ENCODE measurements at regions not wholly inside any gene's neighbourhood (a gene's known extent, or its start where the extent isn't known, plus 50 kb on each side); places are given as distances from the start of the nearest gene placed in this dataset.

DNA sequence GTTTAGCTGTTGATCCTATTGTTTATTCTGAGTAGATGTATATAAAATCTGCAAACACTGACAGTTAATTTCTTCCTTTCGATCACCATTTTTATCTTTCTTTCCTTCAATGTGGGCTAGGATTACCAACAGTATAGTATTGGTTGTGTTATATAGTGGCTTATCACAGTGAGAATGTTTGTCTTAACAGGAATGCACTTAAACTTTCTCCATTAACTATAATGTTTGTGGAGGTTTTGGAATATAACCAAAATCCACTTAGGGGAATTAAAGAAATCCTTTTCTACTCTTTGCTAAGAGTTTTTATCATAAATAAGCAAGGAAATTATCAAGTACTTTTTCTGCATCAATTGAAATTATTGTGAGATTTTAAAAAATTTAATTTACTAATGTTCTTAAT is 244.6 kb downstream of the LACC1 start:
- ChIA-PET CTCF (ENCODE audit: partially characterized antibody) (interaction anchor here (0.8 kb wide), 1 partner anchor 72 kb away, joined by 3 read pairs; no protein-coding TSS in a partner anchor), POLR2A (ENCODE audit: partially characterized antibody) (interaction anchor here (2.2 kb wide), 1 partner anchor 17 kb away, joined by 7 read pairs; no protein-coding TSS in a partner anchor)
- no peak for FAIRE-seq
- WGBS, 2 experiments (ENCODE audit: extremely low coverage in 1 of 2, insufficient coverage in 1 of 2, insufficient read length in 1 of 2, insufficient replicate concordance in 2 of 2, low coverage in 1 of 2, low lambda C conversion rate in 2 of 2, missing lambda C conversion rate in 1 of 2), result 96% methylated on average over 1 of the region's 1 CpG; no CpG with 5 or more reads in 1 of the 2 experiments
- Histone ChIP-seq H3K9me3 (ENCODE audit: insufficient read depth in 2 of 2, low read depth in 1 of 2, low read length in 1 of 2) (peaks cover 7 to 9% of the 10 kb centered on the region in 2 experiments; a peak in 2 of 4 replicates), H4K5ac (ENCODE audit: insufficient read length, low read depth, low read length) (no peak overlapping the region), H3K23ac (ENCODE audit: insufficient read length) (no peak overlapping the region), H2BK12ac (ENCODE audit: low read depth, low read length) (no peak overlapping the region), H3K79me1 (ENCODE audit: low read depth, low read length) (no peaks in the 10 kb centered on the region), H3K56ac (replicated peaks; ENCODE audit: insufficient read length, low read depth, low read length) (no peak overlapping the region), H2BK5ac (ENCODE audit: low read depth, low read length) (no peak overlapping the region), H2AK5ac (ENCODE audit: low read depth, low read length) (no peak overlapping the region), H2BK15ac (ENCODE audit: low read length) (no peak overlapping the region), H2BK120ac (replicated peaks; ENCODE audit: low read depth, low read length) (no peak overlapping the region), H3K36me3 (ENCODE audit: control insufficient read depth in 2 of 4, insufficient read depth in 4 of 4, low read length in 3 of 4) (no peaks in the 10 kb centered on the region; a peak in 1 of 8 replicates), H3K4me2 (ENCODE audit: insufficient read depth in 1 of 2, low read depth in 2 of 2, low read length in 2 of 2) (no peak overlapping the region), H3K27me3 (replicated peaks in 1 of 4; ENCODE audit: control insufficient read depth in 3 of 4, extremely low read depth in 1 of 4, insufficient read depth in 3 of 4, low read length in 3 of 4) (no peaks in the 10 kb centered on the region), H3K79me2 (ENCODE audit: control insufficient read depth in 1 of 2, insufficient read depth in 2 of 2, low read length in 2 of 2) (no peaks in the 10 kb centered on the region), H4K91ac (replicated peaks; ENCODE audit: insufficient read length, low read length) (no peak overlapping the region), H3K4me1 (replicated peaks in 1 of 4; ENCODE audit: control insufficient read depth in 3 of 4, insufficient read depth in 4 of 4, low read length in 3 of 4) (no peaks in the 10 kb centered on the region), H3K4ac (replicated peaks; ENCODE audit: insufficient read length, low read depth, low read length) (no peak overlapping the region), H4K20me1 (replicated peaks in 1 of 2; ENCODE audit: control insufficient read depth in 1 of 2, insufficient read depth in 2 of 2, low read length in 2 of 2) (no peaks in the 10 kb centered on the region), H3K18ac (ENCODE audit: extremely low read depth, low read length) (no peak overlapping the region), H2AFZ (ENCODE audit: low read length) (no peak overlapping the region), H4K8ac (ENCODE audit: extremely low read depth, insufficient read depth, low read length) (no peak overlapping the region), H3K9ac (replicated peaks in 1 of 4; ENCODE audit: extremely low read depth in 1 of 4, low read depth in 3 of 4, low read length in 3 of 4) (no peak overlapping the region), H3K27ac (ENCODE audit: low read depth, low read length) (no peak overlapping the region), H3K14ac (ENCODE audit: insufficient read length) (no peak overlapping the region), H2BK20ac (ENCODE audit: low read length) (no peak overlapping the region), H3K4me3 (ENCODE audit: extremely low read depth in 1 of 4, insufficient read depth in 2 of 4, low read depth in 3 of 4, low read length in 4 of 4) (no peak overlapping the region), H3K23me2 (ENCODE audit: low read depth, low read length) (no peaks in the 10 kb centered on the region)
- DNase-seq (ENCODE audit: low read depth in 1 of 2, low spot score in 2 of 2), result no peak
- TF ChIP-seq TCF12 (IDR thresholded peaks at IDR 0.05; ENCODE audit: low read depth, low read length), result no peak
- TF ChIP-seq RNF2 (IDR thresholded peaks at IDR 0.05; ENCODE audit: borderline replicate concordance, low read depth, low read length, missing control alignments, poor library complexity, severe bottlenecking), result no peak
- no peak for TF ChIP-seq HDAC6 (IDR thresholded peaks at IDR 0.05; ENCODE audit: low read depth, low read length)
